ENCODE measurements at regions not wholly inside any gene's neighbourhood (a gene's known extent, or its start where the extent isn't known, plus 50 kb on each side); places are given as distances from the start of the nearest gene placed in this dataset.

DNA sequence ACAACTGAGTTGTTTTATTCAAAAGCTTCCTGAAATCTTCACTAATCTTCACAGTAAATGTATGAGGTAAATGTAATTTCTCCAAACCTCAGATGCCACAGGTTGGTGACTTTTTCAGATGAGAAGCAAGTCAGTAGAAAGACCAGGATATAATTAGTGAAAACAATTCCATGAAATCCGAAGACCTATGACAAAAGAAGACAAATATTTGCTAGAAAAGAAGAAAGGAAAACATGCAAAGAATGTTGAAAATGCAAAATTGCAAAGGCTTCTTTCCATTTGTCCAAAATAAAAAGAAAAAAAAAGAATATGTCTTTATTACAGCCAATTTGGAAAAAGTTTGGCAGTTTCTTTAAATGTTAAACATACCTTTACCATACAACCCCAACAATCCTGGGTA is 88.3 kb upstream of the MYRIP start:
- DNase-seq, result no peak
- H3K4me1 ChIP-seq, result peaks cover 0 to 4% (median 0%) of the 10 kb centered on the region in 4 donors
- no peaks in the 10 kb centered on the region for H3K27me3 ChIP-seq
- no peaks in the 10 kb centered on the region for H3K36me3 ChIP-seq
- in situ Hi-C loops (cut with MboI; ENCODE audit: low pct_ligation_motif_present in 1 of 4, low pct_unique_long_range_greater_than_20kb in 1 of 4, low sequenced_read_pairs in 3 of 4) (loop anchor here in 3 of 4 donors (25.0 kb wide), 1 partner anchor 466 kb away; no protein-coding TSS in a partner anchor), intact Hi-C loops (cut with DNase I; ENCODE audit: low total_unique reads) (no loop called here)
- WGBS, 2 donors (ENCODE audit: low coverage in 1 of 2), result 53% methylated on average over 1 of the region's 1 CpG; no CpG with 5 or more reads in 1 of the 2 donors
- H3K4me3 ChIP-seq, result no peak overlapping the region
- H3K9me3 ChIP-seq, result no peaks in the 10 kb centered on the region
- H3K27ac ChIP-seq, result no peak overlapping the region
- TF ChIP-seq POLR2A (IDR thresholded peaks at IDR 0.05) (no peak), EP300 (IDR thresholded peaks at IDR 0.05; ENCODE audit: low read depth) (no peak), POLR2AphosphoS5 (IDR thresholded peaks at IDR 0.05) (no peak)
- TF ChIP-seq, protein P1, sequence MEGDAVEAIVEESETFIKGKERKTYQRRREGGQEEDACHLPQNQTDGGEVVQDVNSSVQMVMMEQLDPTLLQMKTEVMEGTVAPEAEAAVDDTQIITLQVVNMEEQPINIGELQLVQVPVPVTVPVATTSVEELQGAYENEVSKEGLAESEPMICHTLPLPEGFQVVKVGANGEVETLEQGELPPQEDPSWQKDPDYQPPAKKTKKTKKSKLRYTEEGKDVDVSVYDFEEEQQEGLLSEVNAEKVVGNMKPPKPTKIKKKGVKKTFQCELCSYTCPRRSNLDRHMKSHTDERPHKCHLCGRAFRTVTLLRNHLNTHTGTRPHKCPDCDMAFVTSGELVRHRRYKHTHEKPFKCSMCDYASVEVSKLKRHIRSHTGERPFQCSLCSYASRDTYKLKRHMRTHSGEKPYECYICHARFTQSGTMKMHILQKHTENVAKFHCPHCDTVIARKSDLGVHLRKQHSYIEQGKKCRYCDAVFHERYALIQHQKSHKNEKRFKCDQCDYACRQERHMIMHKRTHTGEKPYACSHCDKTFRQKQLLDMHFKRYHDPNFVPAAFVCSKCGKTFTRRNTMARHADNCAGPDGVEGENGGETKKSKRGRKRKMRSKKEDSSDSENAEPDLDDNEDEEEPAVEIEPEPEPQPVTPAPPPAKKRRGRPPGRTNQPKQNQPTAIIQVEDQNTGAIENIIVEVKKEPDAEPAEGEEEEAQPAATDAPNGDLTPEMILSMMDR (IDR thresholded peaks at IDR 0.05), result no peak

DNA sequence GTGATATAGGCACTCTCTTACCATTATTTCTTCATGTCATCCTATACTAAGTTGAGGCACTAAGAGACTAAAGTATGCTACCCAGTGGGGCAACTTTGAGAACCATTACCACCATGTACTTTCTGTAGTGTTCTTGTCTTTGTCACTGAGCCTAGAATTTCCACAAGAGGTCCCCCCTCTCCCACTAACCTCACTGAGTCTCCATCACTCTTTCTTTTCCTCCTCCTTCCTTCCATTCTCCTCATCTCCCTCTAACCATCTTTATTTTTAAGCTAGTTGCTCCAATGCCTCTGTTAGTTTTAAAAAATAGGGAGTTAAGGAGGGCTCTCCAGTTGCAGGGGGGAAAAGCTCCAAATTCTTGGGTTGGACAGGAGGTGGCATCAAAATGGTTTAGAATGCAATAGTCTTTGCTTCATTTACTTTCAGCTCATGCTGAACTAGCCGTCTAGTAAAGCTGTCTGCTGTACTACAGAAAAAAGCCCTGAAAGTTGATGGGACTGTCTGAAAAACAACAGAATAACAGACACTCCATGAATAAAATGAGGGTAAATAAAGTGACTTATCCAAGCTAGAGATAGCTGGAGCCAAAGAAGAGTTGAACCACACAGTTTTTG is 85.1 kb upstream of the MYRIP start:
- DNase-seq, result no peak
- no peaks in the 10 kb centered on the region for H3K9me3 ChIP-seq
- H3K27ac ChIP-seq, result no peak overlapping the region
- no peak for TF ChIP-seq POLR2A (IDR thresholded peaks at IDR 0.05)
- TF ChIP-seq, protein P1 (IDR thresholded peaks at IDR 0.05), result peak in 3 of 5 experiments; percentile 13 to 30 (median 20)
- TF ChIP-seq POLR2AphosphoS5 (IDR thresholded peaks at IDR 0.05), result no peak
- TF ChIP-seq EP300 (IDR thresholded peaks at IDR 0.05; ENCODE audit: low read depth), result no peak
- intact Hi-C loops (cut with DNase I; ENCODE audit: low total_unique reads) (no loop called here), in situ Hi-C loops (cut with MboI; ENCODE audit: low pct_ligation_motif_present in 1 of 4, low pct_unique_long_range_greater_than_20kb in 1 of 4, low sequenced_read_pairs in 3 of 4) (loop anchor here in 3 of 4 donors (25.0 kb wide), 1 partner anchor 463 kb away; no protein-coding TSS in a partner anchor)
- H3K4me1 ChIP-seq, result peaks cover 0 to 4% (median 0%) of the 10 kb centered on the region in 4 donors
- no peaks in the 10 kb centered on the region for H3K36me3 ChIP-seq
- 50 to 57% methylated on average over 1 of the region's 1 CpG for WGBS, 2 donors (ENCODE audit: low coverage in 1 of 2)
- H3K4me3 ChIP-seq, result no peak overlapping the region
- H3K27me3 ChIP-seq, result no peaks in the 10 kb centered on the region

DNA sequence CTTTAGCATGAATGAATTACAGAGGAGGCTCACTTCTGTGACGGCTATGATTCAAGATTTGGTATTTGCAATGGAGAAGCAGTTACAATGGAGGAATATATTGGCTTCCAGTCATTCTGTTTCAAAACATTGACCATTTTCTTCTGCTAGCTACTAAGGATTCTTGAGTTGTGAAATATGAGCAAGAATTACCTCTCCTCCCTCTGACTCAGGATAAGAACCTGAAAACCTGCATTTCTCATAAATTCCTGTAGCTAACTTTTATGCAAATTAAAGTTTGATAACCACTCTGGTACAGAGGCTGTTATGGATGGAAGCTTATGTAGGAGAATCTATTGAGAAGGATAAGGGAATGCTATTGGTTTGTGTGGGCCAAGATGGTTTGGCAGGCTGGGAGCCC is 84.1 kb upstream of the MYRIP start:
- Histone ChIP-seq H3K4me3 (no peak overlapping the region), H3K9me3 (no peaks in the 10 kb centered on the region), H3K27ac (no peak overlapping the region), H3K36me3 (no peaks in the 10 kb centered on the region), H3K27me3 (no peaks in the 10 kb centered on the region), H3K4me1 (peaks cover 0 to 4% (median 0%) of the 10 kb centered on the region in 4 donors)
- in situ Hi-C loops (cut with MboI; ENCODE audit: low pct_ligation_motif_present in 1 of 4, low pct_unique_long_range_greater_than_20kb in 1 of 4, low sequenced_read_pairs in 3 of 4) (no loop called here), intact Hi-C loops (cut with DNase I; ENCODE audit: low total_unique reads) (no loop called here)
- WGBS, 2 donors (ENCODE audit: low coverage in 1 of 2), result 88 to 97% methylated on average over 1 of the region's 1 CpG
- DNase-seq, result no peak
- TF ChIP-seq POLR2AphosphoS5 (IDR thresholded peaks at IDR 0.05) (no peak), EP300 (IDR thresholded peaks at IDR 0.05; ENCODE audit: low read depth) (no peak)

DNA sequence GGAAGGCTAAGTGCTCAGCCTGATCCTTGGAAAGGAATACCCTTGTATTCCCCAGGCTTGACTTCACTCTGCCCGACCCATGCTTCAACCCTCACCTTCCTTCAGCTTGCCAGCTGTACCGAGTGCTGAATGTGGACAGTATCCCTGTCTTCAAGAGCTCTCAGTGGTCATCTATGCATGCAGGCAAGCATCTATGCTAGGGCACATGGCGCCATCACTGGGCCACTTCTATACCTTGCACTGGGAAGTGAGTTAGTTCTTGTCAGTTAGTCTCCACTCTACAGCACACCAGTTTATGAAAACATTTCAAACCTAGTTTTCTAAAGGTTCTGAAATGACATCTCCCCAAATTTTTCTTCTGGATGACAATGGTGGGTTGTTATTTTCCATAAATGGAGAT is 82.0 kb upstream of the MYRIP start:
- Histone ChIP-seq H3K27ac (no peak overlapping the region), H3K9me3 (no peaks in the 10 kb centered on the region), H3K36me3 (no peaks in the 10 kb centered on the region), H3K27me3 (no peaks in the 10 kb centered on the region), H3K4me3 (no peak overlapping the region), H3K4me1 (no peaks in the 10 kb centered on the region)
- DNase-seq, result no peak
- TF ChIP-seq EP300 (IDR thresholded peaks at IDR 0.05; ENCODE audit: low read depth) (no peak), POLR2A (IDR thresholded peaks at IDR 0.05) (no peak), POLR2AphosphoS5 (IDR thresholded peaks at IDR 0.05) (no peak)
- TF ChIP-seq, protein P1 (IDR thresholded peaks at IDR 0.05), result no peak
- intact Hi-C loops (cut with DNase I; ENCODE audit: low total_unique reads), result no loop called here
- 56 to 80% methylated on average over 1 to 3 of the region's 3 CpGs for WGBS, 2 donors (ENCODE audit: low coverage in 1 of 2)
- in situ Hi-C loops (cut with MboI; ENCODE audit: low pct_ligation_motif_present in 1 of 4, low pct_unique_long_range_greater_than_20kb in 1 of 4, low sequenced_read_pairs in 3 of 4), result no loop called here
